ENCODE measurements at regions not wholly inside any gene's neighbourhood (a gene's known extent, or its start where the extent isn't known, plus 50 kb on each side); places are given as distances from the start of the nearest gene placed in this dataset.

- no peak for TF ChIP-seq CTCF (IDR thresholded peaks at IDR 0.05)
- TF ChIP-seq EP300 (IDR thresholded peaks at IDR 0.05): no peak
Measured at GRCh38 chr1:102083192-102083591, 86.5 kb upstream of the OLFM3 start.

Measured in upper lobe of left lung (tissue), 4 donors.